WTC11 (cell line): ENCODE measurements at regions not wholly inside any gene's neighbourhood (a gene's known extent, or its start where the extent isn't known, plus 50 kb on each side); places are given as distances from the start of the nearest gene placed in this dataset.

Experiments
- CBFB ChIP-seq: sonication (generic); formaldehyde crosslinking; IDR thresholded peaks from 2 replicates; pipeline ENCODE4 v1.8.1; 2022; ENCODE audit warnings: mild to moderate bottlenecking, low read depth, missing genetic modification reagents
- CTCF ChIP-seq: fragments of 200-600 bp; IDR thresholded peaks from 2 replicates; pipeline ENCODE4 v1.8.0; 2022; ENCODE audit warnings: antibody characterized with exemption
- ETV6 ChIP-seq: sonication (generic); formaldehyde crosslinking; IDR thresholded peaks from 2 replicates; pipeline ENCODE4 v1.8.1; 2022; ENCODE audit warnings: mild to moderate bottlenecking, missing genetic modification reagents
- FOXP1 ChIP-seq: sonication (generic); formaldehyde crosslinking; IDR thresholded peaks from 2 replicates; pipeline ENCODE4 v1.8.0; 2022; ENCODE audit warnings: missing genetic modification reagents, mild to moderate bottlenecking, moderate library complexity, borderline replicate concordance
- HMGXB4 ChIP-seq: sonication (generic); formaldehyde crosslinking; IDR thresholded peaks from 2 replicates; pipeline ENCODE4 v1.8.1; 2023; ENCODE audit warnings: mild to moderate bottlenecking, moderate library complexity, missing genetic modification reagents
- MLX ChIP-seq: sonication (generic); formaldehyde crosslinking; IDR thresholded peaks from 2 replicates; pipeline ENCODE4 v1.8.1; 2023; ENCODE audit warnings: mild to moderate bottlenecking, missing genetic modification reagents, moderate library complexity
- SP1 ChIP-seq: sonication (generic); formaldehyde crosslinking; conservative IDR thresholded peaks from 2 replicates; pipeline ENCODE4 v1.8.1; 2022; ENCODE audit warnings: missing genetic modification reagents
- TCF7 ChIP-seq: sonication (generic); formaldehyde crosslinking; IDR thresholded peaks from 2 replicates; pipeline ENCODE4 v1.8.0; 2022; ENCODE audit warnings: mild to moderate bottlenecking, low read depth, missing genetic modification reagents, moderate library complexity
- USF2 ChIP-seq: sonication (generic); formaldehyde crosslinking; IDR thresholded peaks from 2 replicates; pipeline ENCODE4 v1.8.1; 2023; ENCODE audit warnings: mild to moderate bottlenecking, missing genetic modification reagents, moderate library complexity
- ZNF121 ChIP-seq: sonication (generic); formaldehyde crosslinking; IDR thresholded peaks from 2 replicates; pipeline ENCODE4 v1.8.0; 2023; ENCODE audit warnings: missing genetic modification reagents
- ZNF317 ChIP-seq: sonication (generic); formaldehyde crosslinking; IDR thresholded peaks from 2 replicates; pipeline ENCODE4 v1.8.1; 2023; ENCODE audit warnings: low read depth, mild to moderate bottlenecking, moderate library complexity, missing genetic modification reagents, borderline replicate concordance
- TF ChIP-seq, protein P1 (sequence below): fragments of 250-450 bp; sonication (Bioruptor Pico); IDR thresholded peaks from 2 replicates; pipeline ENCODE4 v1.8.0; 2021; ENCODE audit warnings: mild to moderate bottlenecking

DNA sequence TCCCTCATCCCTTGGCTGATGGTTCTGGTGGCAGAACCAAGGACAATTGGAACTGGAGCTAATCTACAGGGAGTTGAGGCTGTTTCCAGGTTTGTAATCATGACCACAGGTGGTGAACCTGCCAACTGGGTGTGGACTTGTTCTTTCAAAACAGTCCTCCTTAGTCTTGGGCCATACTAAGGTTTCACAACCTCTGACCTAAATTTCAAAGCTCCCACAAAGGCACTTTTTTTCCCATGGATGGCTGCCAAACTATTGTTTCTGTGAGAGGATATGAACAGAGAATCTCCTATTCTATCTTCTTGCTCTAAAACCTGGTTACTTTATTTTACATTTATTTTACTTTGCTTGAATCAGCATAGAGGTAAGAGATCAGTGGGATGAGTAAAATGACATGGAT lies 106.5 kb upstream of the IZUMO3 start:
- TF ChIP-seq CTCF = no peak
- TF ChIP-seq ETV6 (CRISPR knock-in tag) = no peak
- no peak for TF ChIP-seq SP1 (CRISPR knock-in tag)
- TF ChIP-seq USF2 (CRISPR knock-in tag) = no peak
- TF ChIP-seq CBFB (CRISPR knock-in tag) = no peak
- TF ChIP-seq, protein P1, sequence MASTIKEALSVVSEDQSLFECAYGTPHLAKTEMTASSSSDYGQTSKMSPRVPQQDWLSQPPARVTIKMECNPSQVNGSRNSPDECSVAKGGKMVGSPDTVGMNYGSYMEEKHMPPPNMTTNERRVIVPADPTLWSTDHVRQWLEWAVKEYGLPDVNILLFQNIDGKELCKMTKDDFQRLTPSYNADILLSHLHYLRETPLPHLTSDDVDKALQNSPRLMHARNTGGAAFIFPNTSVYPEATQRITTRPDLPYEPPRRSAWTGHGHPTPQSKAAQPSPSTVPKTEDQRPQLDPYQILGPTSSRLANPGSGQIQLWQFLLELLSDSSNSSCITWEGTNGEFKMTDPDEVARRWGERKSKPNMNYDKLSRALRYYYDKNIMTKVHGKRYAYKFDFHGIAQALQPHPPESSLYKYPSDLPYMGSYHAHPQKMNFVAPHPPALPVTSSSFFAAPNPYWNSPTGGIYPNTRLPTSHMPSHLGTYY (CRISPR knock-in tag) = no peak
- no peak for TF ChIP-seq FOXP1
- TF ChIP-seq ZNF121 (CRISPR knock-in tag) = no peak
- no peak for TF ChIP-seq MLX
- TF ChIP-seq TCF7 = no peak
- no peak for TF ChIP-seq HMGXB4 (CRISPR knock-in tag)
- no peak for TF ChIP-seq ZNF317 (CRISPR knock-in tag)
